HG03280 (cell line): ENCODE measurements at regions not wholly inside any gene's neighbourhood (a gene's known extent, or its start where the extent isn't known, plus 50 kb on each side); places are given as distances from the start of the nearest gene placed in this dataset.
"Not testable (repeated sequence)": the region's sequence is repeated elsewhere in the genome, so short reads cannot be mapped to it uniquely, and the experiment has no call there.

Source experiments
- ATAC-seq: cut with Tn5 transposase; IDR thresholded peaks from one replicate; pipeline ENCODE4 v1.9.1; 2021; ENCODE audit warnings: mild to moderate bottlenecking, moderate library complexity; ENCODE audit not compliant: unreplicated experiment

DNA sequence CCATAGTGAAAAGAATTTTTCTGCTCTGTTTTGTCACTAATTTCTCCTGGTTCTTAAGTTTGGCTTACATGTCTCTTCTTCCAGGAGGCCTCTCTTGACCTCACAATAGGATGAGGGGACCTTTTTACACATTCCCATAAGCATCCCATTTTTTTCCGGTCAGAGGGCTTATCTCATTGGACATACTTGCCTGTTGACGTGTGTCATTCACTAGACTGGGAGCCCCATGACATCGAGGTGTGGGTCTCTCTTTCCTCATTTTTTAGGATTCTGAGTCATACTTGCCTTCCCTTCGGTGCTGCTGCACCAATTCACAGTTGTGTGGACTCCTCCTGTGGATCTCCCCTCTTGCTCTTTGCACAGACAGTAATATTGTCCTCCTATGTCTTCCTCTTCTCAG is 601.8 kb downstream of the GATA3 start:
- ATAC-seq = no peak

DNA sequence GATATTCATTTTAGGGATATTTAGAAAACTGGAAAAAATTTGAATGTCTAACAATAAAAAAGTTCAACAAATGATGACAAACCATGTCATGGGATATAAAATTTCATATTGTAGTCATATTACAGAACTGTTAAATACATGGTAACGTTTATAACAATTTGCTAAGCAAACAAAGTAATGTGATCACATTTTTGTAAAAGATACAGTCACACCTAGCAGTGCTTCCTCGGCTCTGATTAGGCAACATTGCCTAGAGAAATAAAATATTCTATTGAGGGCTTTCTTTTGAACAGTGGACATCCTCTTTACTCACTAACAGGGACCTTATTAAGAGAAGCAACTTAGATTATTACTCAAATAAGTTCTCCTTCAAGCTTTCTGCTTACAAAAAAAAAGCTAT is 605.5 kb downstream of the GATA3 start:
- ATAC-seq = no peak

- no peak for ATAC-seq
These were observed 607.4 kb downstream of the GATA3 start for GRCh38 chr10:8661886-8662285.

GRCh38 chr10:8663131-8663530 is 608.6 kb downstream of the GATA3 start:
- no peak for ATAC-seq

GRCh38 chr10:8665322-8665721 is 610.8 kb downstream of the GATA3 start:
- no peak for ATAC-seq

DNA sequence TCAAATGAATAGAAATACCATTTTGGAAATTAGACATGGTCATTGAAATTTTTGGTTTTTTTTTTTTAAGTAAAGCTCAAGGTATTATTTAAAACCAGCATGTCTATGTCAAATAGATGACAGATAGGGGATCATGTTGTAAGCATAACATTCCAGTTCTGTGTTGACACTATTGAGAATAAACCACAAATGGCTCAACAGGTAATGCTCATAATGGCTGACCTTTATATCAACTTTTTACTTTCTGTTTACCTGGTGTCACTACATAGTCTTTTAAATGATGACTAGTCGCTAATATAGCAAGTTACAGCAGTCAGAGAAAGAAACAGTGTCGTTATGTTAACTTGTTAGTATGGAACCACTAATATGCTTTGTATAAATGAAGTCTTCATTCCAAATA is 616.0 kb downstream of the GATA3 start:
- no peak for ATAC-seq

DNA sequence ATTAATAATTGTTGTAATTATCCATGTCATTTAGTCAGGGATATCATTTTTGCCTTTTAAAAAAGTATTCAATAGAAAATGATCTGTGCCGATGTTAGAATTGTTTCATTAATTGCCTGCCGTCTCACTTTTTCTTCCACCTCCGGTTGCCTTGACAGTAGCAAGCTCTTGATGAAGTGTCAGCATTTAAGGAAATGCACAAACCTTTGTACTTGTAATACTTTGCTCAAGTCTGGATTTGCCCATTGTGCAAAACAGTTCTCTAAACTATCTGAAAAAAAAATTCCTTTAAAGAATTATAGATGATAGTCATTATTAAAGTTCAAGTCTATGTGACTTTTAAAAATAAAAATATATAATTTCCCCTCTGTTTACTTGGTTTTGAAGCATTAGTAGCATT is 619.7 kb downstream of the GATA3 start:
- no peak for ATAC-seq

DNA sequence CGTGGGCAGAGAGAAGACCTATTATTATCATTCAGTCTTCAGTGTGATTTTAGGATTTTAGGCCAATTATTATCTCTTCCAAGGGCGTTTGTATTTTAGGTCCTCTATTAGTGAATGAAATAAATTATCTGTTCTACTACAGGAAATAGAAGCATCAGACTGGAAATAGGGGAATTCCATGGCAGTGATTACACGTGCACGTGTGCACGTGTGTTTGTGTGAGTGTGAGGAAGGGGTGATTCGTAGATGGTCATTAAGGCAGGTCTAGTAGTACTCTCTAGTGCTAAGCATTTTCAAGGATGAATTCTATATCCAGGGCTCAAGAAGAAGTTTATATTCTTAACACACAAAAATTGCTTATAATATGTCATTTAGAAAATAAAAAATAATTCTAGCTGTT is 623.2 kb downstream of the GATA3 start:
- ATAC-seq = no peak

DNA sequence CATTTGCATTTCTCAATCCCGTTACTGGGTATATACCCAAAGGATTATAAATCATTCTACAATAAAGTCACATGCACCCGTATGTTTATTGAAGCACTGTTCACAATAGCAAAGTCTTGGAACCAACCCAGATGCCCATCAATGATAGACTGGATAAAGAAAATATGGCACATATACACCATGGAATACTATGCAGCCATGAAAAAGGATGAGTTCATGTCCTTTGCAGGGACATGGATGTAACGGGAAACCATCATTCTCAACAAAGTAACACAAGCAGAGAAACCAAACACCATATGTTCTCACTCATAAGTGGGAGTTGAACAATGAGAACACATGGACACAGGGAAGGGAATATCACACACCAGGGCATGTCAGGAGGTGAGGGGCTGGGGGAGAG is 630.4 kb downstream of the GATA3 start:
- ATAC-seq = not testable (repeated sequence)

DNA sequence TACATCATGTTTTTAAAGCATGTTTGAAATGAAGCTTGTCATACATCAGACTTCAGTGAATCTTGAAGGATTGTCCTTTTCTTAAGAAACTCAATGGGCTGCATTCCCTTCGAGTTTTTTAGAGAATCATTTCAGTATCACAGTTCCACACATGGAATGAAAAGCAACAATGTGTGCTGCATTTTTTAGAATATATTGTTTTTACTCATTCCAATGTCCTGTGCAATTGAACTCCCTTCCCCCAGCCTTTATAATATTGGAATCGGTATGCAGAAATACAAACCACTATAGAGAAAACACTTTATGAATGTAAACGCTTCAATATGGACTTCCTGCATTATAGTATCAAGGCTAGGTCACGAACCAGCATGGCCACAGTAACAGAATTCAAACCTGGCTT is 634.4 kb downstream of the GATA3 start:
- no peak for ATAC-seq

DNA sequence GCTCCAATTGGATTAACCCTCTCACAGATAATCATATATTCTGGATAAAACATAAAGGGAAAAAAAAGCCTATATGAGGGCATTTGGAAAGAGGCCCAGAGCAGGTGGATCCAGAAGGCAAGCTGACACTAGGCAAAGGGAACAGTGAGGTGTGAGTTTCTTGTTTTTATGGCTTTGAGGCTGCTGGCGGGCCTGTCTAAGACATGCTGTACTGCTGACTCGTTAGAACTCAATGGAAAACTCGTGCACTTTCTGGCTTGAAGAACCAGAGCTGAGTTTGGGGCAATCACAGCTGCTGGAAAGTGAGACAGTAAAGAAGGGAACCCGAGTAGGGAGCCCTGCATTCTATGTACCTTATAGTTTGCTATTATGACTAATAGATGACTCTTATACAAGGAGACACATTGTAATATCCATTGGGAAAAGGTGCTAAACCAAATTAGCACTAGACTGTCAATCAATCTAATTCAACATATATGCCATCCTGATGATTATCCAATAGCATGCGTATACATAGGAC is 637.1 kb downstream of the GATA3 start:
- no peak for ATAC-seq

GRCh38 chr10:8693635-8694034 is 639.1 kb downstream of the GATA3 start:
- not testable (repeated sequence) for ATAC-seq

DNA sequence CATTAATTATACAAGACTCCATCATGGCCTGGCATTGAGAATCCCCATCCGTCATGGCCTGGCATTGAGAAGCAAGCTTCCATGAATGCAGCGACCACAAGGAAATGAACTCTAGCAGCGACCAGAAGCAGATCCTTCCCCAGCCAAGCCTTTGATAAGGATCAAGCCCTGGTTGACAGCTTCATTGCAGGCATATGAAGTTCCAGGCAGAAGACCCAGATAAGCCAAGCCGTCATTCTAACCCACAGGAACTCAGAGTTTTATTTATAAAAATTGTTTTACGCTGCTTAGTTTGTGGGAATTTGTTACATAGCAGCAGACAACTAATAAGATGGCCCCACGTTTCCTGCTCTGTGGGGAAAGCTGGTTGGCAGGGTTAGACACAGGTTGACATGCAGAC is 642.3 kb downstream of the GATA3 start:
- ATAC-seq = no peak

DNA sequence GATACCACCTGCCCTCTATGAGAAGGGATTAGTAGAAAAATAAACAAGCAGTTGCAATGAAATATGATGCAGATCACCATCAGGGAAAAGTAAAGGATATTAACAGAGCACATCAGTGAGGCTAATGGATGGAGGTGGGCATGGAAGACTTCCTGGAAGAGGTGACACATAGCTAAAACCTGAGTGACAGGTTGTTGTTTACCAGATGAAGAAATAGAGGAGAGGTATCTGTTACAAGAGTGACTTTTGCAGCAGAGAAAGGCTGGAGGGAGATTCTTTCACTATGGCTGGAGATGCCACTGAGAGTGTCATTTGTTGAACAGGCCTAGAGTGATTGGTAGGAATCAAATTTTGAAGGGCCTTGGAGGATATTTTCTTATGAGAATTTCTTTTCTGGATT is 646.2 kb downstream of the GATA3 start:
- ATAC-seq = no peak

DNA sequence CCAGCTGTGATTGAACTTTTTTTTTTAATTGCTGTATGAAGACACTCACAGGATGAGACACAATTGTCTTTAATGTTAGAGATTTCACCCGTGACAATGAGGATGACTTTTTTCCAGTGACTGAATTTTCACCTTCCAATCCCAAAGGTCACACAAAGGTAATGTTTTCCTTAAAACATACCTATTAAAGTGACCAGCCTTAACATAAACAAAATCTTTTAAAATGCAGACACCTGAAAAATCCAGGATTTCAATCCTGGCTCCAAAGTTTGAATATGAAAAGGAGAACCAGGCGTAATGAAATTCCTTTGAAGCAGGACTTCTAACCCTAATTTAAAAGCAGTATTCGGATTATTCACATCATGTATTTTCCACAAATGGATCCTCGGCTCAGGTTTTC is 647.7 kb downstream of the GATA3 start:
- no peak for ATAC-seq

GRCh38 chr10:8705415-8705814 is 650.9 kb downstream of the GATA3 start:
- ATAC-seq = no peak

- ATAC-seq = no peak
These were observed 658.2 kb downstream of the GATA3 start for GRCh38 chr10:8712656-8713055.

GRCh38 chr10:8719971-8720370 is 665.5 kb downstream of the GATA3 start:
- ATAC-seq = no peak

- ATAC-seq = no peak
These were observed 667.2 kb downstream of the GATA3 start for GRCh38 chr10:8721650-8722049.

- ATAC-seq = no peak
These were observed 668.3 kb downstream of the GATA3 start for GRCh38 chr10:8722835-8723234.

GRCh38 chr10:8725343-8725742 is 670.9 kb downstream of the GATA3 start:
- ATAC-seq = no peak

DNA sequence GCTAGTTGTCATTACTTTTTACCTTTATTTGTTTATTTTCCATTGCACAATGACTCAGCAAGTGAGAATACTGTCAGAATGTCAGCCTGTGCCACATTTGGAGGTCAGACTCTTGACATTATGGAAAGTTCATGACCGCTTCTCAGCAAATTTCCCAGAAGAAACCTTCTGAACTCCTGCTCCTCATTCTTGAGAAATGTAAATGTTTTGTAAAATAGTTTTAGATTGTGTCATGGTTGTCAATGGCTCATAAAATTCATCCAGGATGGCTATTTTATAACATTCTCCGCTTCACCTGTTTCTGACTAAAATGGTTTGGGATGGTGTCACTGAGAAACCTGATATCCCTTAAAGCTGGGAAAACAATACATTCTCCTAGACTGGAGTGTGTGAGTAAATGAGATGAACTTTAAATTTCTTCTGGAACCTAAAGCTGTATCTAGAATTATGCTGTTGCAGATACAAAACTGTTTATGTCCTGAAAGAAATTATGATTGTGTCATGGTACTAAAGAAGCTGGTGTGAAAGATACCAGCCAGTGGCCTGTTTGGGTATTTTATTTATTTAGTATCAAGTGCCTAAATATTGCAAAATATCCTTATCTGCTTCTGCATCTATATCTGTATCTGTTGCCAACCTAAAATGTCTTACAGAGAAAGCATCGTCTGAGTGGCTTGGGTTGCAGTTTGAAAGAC is 671.7 kb downstream of the GATA3 start:
- no peak for ATAC-seq

GRCh38 chr10:8726779-8727084 is 672.2 kb downstream of the GATA3 start:
- ATAC-seq = no peak
